K562 (cell line): ENCODE measurements at regions not wholly inside any gene's neighbourhood (a gene's known extent, or its start where the extent isn't known, plus 50 kb on each side); places are given as distances from the start of the nearest gene placed in this dataset.

Source experiments
- BDP1 ChIP-seq: IDR thresholded peaks from 3 replicates; pipeline ENCODE4 v1.6.1; 2011; ENCODE audit not compliant: insufficient read length, insufficient read depth
- BRF2 ChIP-seq: IDR thresholded peaks from 3 replicates; pipeline ENCODE4 v1.6.1; 2011; ENCODE audit warnings: borderline replicate concordance, mild to moderate bottlenecking; ENCODE audit not compliant: insufficient read length, insufficient read depth
- CHD1 ChIP-seq: fragments of 200-600 bp; sonication (generic); IDR thresholded peaks from one replicate; pipeline ENCODE4 v1.6.1; 2012; ENCODE audit warnings: mild to moderate bottlenecking, moderate library complexity, low read length, inconsistent platforms
- ELF1 ChIP-seq: fragments of 200-800 bp; sonication (Bioruptor generic); IDR thresholded peaks from 2 replicates; pipeline ENCODE4 v1.6.1; 2016; ENCODE audit warnings: missing genetic modification characterization, missing compliant biosample characterization
- MGA ChIP-seq: fragments of 450-650 bp; IDR thresholded peaks from 2 replicates; pipeline ENCODE4 v1.6.1; 2016; ENCODE audit warnings: mild to moderate bottlenecking, moderate library complexity
- RUNX1 ChIP-seq: sonication (generic); IDR thresholded peaks from 2 replicates; pipeline ENCODE4 v1.6.1; 2016; ENCODE audit warnings: antibody characterized with exemption, low read depth
- U2AF2 ChIP-seq: fragments of 200-400 bp; formaldehyde crosslinking; optimal IDR thresholded peaks from 2 replicates; pipeline ENCODE3; 2017; ENCODE audit warnings: low read depth, mild to moderate bottlenecking, low read length
- ZNF561 ChIP-seq: fragments of 450-650 bp; formaldehyde crosslinking; conservative IDR thresholded peaks from 2 replicates; pipeline ENCODE4 v1.4.0; 2020; ENCODE audit warnings: mild to moderate bottlenecking, moderate library complexity

GRCh38 chr5:165894916-165895315, 2389.5 kb downstream of the MAT2B start (continued):
- TF ChIP-seq MGA (no peak), BRF2 (no peak), ELF1 (tag) (no peak), CHD1 (no peak), U2AF2 (no peak), RUNX1 (no peak), BDP1 (no peak), ZNF561 (no peak)
